H9 (cell line): ENCODE measurements at regions not wholly inside any gene's neighbourhood (a gene's known extent, or its start where the extent isn't known, plus 50 kb on each side); places are given as distances from the start of the nearest gene placed in this dataset.

ENCODE experiments used
- DNase-seq: peaks from one replicate; pipeline ENCODE4 v3.0.0-alpha.2; 2017
- H2AFZ ChIP-seq: one replicate; pipeline ENCODE4 v1.6.1; 2013; ENCODE audit warnings: mild to moderate bottlenecking, low read length, control low read depth, moderate library complexity
- H2AK5ac ChIP-seq: 2 replicates; pipeline ENCODE4 v1.6.1; 2013; ENCODE audit warnings: low read length, control low read depth, mixed read lengths; ENCODE audit not compliant: insufficient read length
- H2BK120ac ChIP-seq: one replicate; pipeline ENCODE4 v1.6.1; 2013; ENCODE audit warnings: low read depth, mild to moderate bottlenecking, low read length, control low read depth, inconsistent platforms; ENCODE audit not compliant: poor library complexity, severe bottlenecking
- H2BK12ac ChIP-seq: 2 replicates; pipeline ENCODE4 v1.6.1; 2013; ENCODE audit warnings: low read length, control low read depth, mixed read lengths, low read depth; ENCODE audit not compliant: insufficient read length
- H2BK15ac ChIP-seq: 2 replicates; pipeline ENCODE4 v1.6.1; 2013; ENCODE audit warnings: low read depth, low read length, control low read depth
- H2BK20ac ChIP-seq: one replicate; pipeline ENCODE4 v1.6.1; 2013; ENCODE audit warnings: low read depth, mild to moderate bottlenecking, low read length, control low read depth, inconsistent platforms; ENCODE audit not compliant: poor library complexity, severe bottlenecking
- H2BK5ac ChIP-seq: 2 replicates; pipeline ENCODE4 v1.6.1; 2013; ENCODE audit warnings: low read length, control low read depth, mixed read lengths; ENCODE audit not compliant: insufficient read length
- H3K14ac ChIP-seq: 2 replicates; pipeline ENCODE4 v1.6.1; 2013; ENCODE audit warnings: low read length, control low read depth; ENCODE audit not compliant: insufficient read depth
- H3K18ac ChIP-seq: 2 replicates; pipeline ENCODE4 v1.6.1; 2013; ENCODE audit warnings: low read depth, mild to moderate bottlenecking, mixed read lengths, low read length, control low read depth; ENCODE audit not compliant: insufficient read length
- H3K23ac ChIP-seq: 2 replicates; pipeline ENCODE4 v1.6.1; 2013; ENCODE audit warnings: low read length, control low read depth, mixed read lengths, low read depth; ENCODE audit not compliant: insufficient read length
- H3K23me2 ChIP-seq: 2 replicates; pipeline ENCODE4 v1.6.1; 2013; ENCODE audit warnings: low read depth, mild to moderate bottlenecking, mixed read lengths, low read length, control low read depth; ENCODE audit not compliant: insufficient read length, poor library complexity, severe bottlenecking
- H3K27ac ChIP-seq: 2 replicates; pipeline ENCODE4 v1.5.1; 2013; ENCODE audit warnings: low read length, control low read depth, mixed read lengths, low read depth; ENCODE audit not compliant: insufficient read length
- H3K27me3 ChIP-seq: 2 replicates; pipeline ENCODE4 v1.6.1; 2013; ENCODE audit warnings: low read length, control low read depth, inconsistent platforms; ENCODE audit not compliant: insufficient read depth
- H3K4ac ChIP-seq: 2 replicates; pipeline ENCODE4 v1.6.1; 2013; ENCODE audit warnings: low read depth, mild to moderate bottlenecking, control low read depth, inconsistent platforms, low read length, moderate library complexity
- H3K4me1 ChIP-seq: 2 replicates; pipeline ENCODE4 v1.6.1; 2013; ENCODE audit warnings: low read length, control low read depth, inconsistent platforms; ENCODE audit not compliant: insufficient read depth
- H3K4me2 ChIP-seq: 2 replicates; pipeline ENCODE4 v1.6.1; 2013; ENCODE audit warnings: low read length, control low read depth, mixed read lengths; ENCODE audit not compliant: insufficient read length, insufficient read depth
- H3K56ac ChIP-seq: 2 replicates; pipeline ENCODE4 v1.6.1; 2013; ENCODE audit warnings: low read depth, mild to moderate bottlenecking, mixed read lengths, low read length, control low read depth; ENCODE audit not compliant: insufficient read length
- H3K79me1 ChIP-seq: 2 replicates; pipeline ENCODE4 v1.6.1; 2013; ENCODE audit warnings: low read depth, mild to moderate bottlenecking, moderate library complexity, low read length, control low read depth, inconsistent platforms; ENCODE audit not compliant: insufficient read depth, poor library complexity, severe bottlenecking
- H3K79me2 ChIP-seq: 2 replicates; pipeline ENCODE4 v1.6.1; 2013; ENCODE audit warnings: low read length, control low read depth, inconsistent platforms; ENCODE audit not compliant: insufficient read depth
- H3K9ac ChIP-seq: 2 replicates; pipeline ENCODE4 v1.6.1; 2013; ENCODE audit warnings: low read length, control low read depth, mixed read lengths; ENCODE audit not compliant: insufficient read length; ENCODE audit errors: extremely low read depth
- H3K9me3 ChIP-seq: one replicate; pipeline ENCODE4 v1.6.1; 2013; ENCODE audit warnings: low read depth, low read length, inconsistent platforms; ENCODE audit not compliant: control insufficient read depth
- H3T11ph ChIP-seq: one replicate; pipeline ENCODE4 v1.6.1; 2013; ENCODE audit warnings: mild to moderate bottlenecking, low read length, control low read depth, inconsistent platforms
- H4K20me1 ChIP-seq: one replicate; pipeline ENCODE4 v1.6.1; 2013; ENCODE audit not compliant: control insufficient read depth, insufficient read length, insufficient read depth
- H4K5ac ChIP-seq: 2 replicates; pipeline ENCODE4 v1.6.1; 2013; ENCODE audit warnings: low read depth, mild to moderate bottlenecking, mixed read lengths, low read length, control low read depth; ENCODE audit not compliant: insufficient read length
- H4K8ac ChIP-seq: replicated peaks from 2 replicates; pipeline ENCODE4 v1.6.1; 2013; ENCODE audit warnings: low read length, control low read depth, mixed read lengths, low read depth; ENCODE audit not compliant: insufficient read length
- H4K91ac ChIP-seq: 2 replicates; pipeline ENCODE4 v1.6.1; 2013; ENCODE audit warnings: low read depth, mild to moderate bottlenecking, moderate library complexity, mixed read lengths, low read length, control low read depth; ENCODE audit not compliant: insufficient read length
- H3K27ac Mint-ChIP-seq, 3 experiments: 2 replicates in 2 of 3; 3 replicates in 1 of 3; pipeline ENCODE4 v1.8.0; 2020 to 2021; ENCODE audit warnings: mixed read lengths in 3 of 3, mild to moderate bottlenecking in 1 of 3, moderate library complexity in 1 of 3
- H3K27me3 Mint-ChIP-seq: 2 replicates; pipeline ENCODE4 v1.8.0; 2021; ENCODE audit warnings: low read depth, mild to moderate bottlenecking, moderate library complexity, mixed read lengths
- H3K36me3 Mint-ChIP-seq, 3 experiments: 2 replicates in 2 of 3; 3 replicates in 1 of 3; pipeline ENCODE4 v1.8.0; 2020 to 2021; ENCODE audit warnings: low read depth in 3 of 3, mixed read lengths in 3 of 3; ENCODE audit not compliant: insufficient read depth in 1 of 3
- H3K4me1 Mint-ChIP-seq, 2 experiments: 2 replicates each; pipeline ENCODE4 v1.8.0; 2020; ENCODE audit warnings: mixed read lengths in 2 of 2
- H3K4me3 Mint-ChIP-seq, 2 experiments: 2 replicates in 1 of 2; 3 replicates in 1 of 2; pipeline ENCODE4 v1.8.0; 2020 to 2021; ENCODE audit warnings: mild to moderate bottlenecking in 2 of 2, mixed read lengths in 2 of 2, moderate library complexity in 1 of 2
- H3K9me3 Mint-ChIP-seq, 2 experiments: 2 replicates in 1 of 2; 3 replicates in 1 of 2; pipeline ENCODE4 v1.8.0; 2020; ENCODE audit warnings: mild to moderate bottlenecking in 2 of 2, mixed read lengths in 2 of 2, moderate library complexity in 1 of 2
- WGBS: extraction: QIAGEN DNeasy Blood & Tissue Kit; methylation state at CpG from one replicate; pipeline ENCODE4 v1.1.7; 2013; ENCODE audit warnings: missing lambda C conversion rate, low lambda C conversion rate, mixed read lengths; ENCODE audit not compliant: insufficient read length; ENCODE audit errors: extremely low coverage; 5-methylcytosine and 5-hydroxymethylcytosine counted together
- TF ChIP-seq, protein P1 (sequence below): fragments of 200-600 bp; sonication (generic); conservative IDR thresholded peaks from 3 replicates; pipeline ENCODE4 v1.8.0; 2021; ENCODE audit warnings: antibody characterized with exemption, mild to moderate bottlenecking

DNA sequence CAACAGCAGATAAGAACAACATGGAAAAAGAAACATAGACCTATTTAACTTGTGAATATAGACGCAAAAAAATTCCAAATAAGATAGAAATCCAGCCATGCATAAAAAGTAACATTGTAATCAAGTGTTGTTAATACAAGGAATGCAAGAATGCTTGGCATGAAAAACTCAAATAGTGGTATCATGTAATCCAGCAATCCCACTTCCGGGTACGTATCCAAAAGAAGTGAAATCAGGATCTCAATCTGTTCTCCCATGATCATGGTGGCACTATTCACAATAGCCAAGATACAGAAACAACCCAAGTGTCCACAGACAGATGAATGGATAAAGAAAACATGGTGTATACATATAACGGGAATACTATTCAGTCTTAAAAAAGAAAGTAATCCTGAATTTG is 437.4 kb downstream of the ARHGEF28 start:
- Histone ChIP-seq H2BK15ac (no peak overlapping the region), H3K79me1 (no peaks in the 10 kb centered on the region), H4K91ac (no peak overlapping the region), H3K27ac (no peak overlapping the region), H3K4me2 (no peak overlapping the region), H3K9ac (no peak overlapping the region), H3K23ac (no peak overlapping the region), H4K8ac (no peak overlapping the region), H3K9me3 (no peaks in the 10 kb centered on the region), H3K79me2 (no peaks in the 10 kb centered on the region), H2AK5ac (no peak overlapping the region), H2BK20ac (no peak overlapping the region), H2BK120ac (no peak overlapping the region), H3K23me2 (no peaks in the 10 kb centered on the region), H3K18ac (no peak overlapping the region), H3T11ph (no peak overlapping the region), H3K4me1 (no peaks in the 10 kb centered on the region), H2BK5ac (no peak overlapping the region), H3K27me3 (no peaks in the 10 kb centered on the region), H4K5ac (no peak overlapping the region), H2AFZ (no peak overlapping the region), H3K56ac (no peak overlapping the region), H3K4ac (no peak overlapping the region), H4K20me1 (no peaks in the 10 kb centered on the region), H2BK12ac (no peak overlapping the region), H3K14ac (no peak overlapping the region)
- Mint-ChIP-seq H3K9me3 (no peaks in the 10 kb centered on the region), H3K27ac (no peak overlapping the region), H3K36me3 (no peaks in the 10 kb centered on the region), H3K4me3 (no peak overlapping the region), H3K4me1 (no peaks in the 10 kb centered on the region), H3K27me3 (no peaks in the 10 kb centered on the region)
- no peak for DNase-seq
- WGBS, result no CpG with 5 or more reads among the region's 4 CpGs
- TF ChIP-seq, protein P1, sequence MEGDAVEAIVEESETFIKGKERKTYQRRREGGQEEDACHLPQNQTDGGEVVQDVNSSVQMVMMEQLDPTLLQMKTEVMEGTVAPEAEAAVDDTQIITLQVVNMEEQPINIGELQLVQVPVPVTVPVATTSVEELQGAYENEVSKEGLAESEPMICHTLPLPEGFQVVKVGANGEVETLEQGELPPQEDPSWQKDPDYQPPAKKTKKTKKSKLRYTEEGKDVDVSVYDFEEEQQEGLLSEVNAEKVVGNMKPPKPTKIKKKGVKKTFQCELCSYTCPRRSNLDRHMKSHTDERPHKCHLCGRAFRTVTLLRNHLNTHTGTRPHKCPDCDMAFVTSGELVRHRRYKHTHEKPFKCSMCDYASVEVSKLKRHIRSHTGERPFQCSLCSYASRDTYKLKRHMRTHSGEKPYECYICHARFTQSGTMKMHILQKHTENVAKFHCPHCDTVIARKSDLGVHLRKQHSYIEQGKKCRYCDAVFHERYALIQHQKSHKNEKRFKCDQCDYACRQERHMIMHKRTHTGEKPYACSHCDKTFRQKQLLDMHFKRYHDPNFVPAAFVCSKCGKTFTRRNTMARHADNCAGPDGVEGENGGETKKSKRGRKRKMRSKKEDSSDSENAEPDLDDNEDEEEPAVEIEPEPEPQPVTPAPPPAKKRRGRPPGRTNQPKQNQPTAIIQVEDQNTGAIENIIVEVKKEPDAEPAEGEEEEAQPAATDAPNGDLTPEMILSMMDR, result no peak
